Activated B cell treated with CpG ODN at 0.5 μM for 24 hours (primary cell): ENCODE measurements at regions not wholly inside any gene's neighbourhood (a gene's known extent, or its start where the extent isn't known, plus 50 kb on each side); places are given as distances from the start of the nearest gene placed in this dataset.

Experiments
- ATAC-seq: fragments of 200-7000 bp; cut with Tn5 transposase; one replicate; pipeline ENCODE4 v1.10.0; 2021; ENCODE audit warnings: low read depth, mild to moderate bottlenecking, moderate library complexity
- CTCF ChIA-PET: fragments of 350-600 bp; sonication (Branson Sonifier 250); formaldehyde crosslinking; loops from one replicate; lab custom pipeline; 2021; ENCODE audit warnings: antibody characterized with exemption; lab: Charles Lee
- POLR2A ChIA-PET: fragments of 350-600 bp; sonication (Branson Sonifier 250); formaldehyde crosslinking; loops from one replicate; lab custom pipeline; 2021; ENCODE audit warnings: antibody characterized with exemption; lab: Charles Lee
- DNase-seq: peaks from one replicate; pipeline ENCODE4 v3.0.0; 2022
- H3K27ac Mint-ChIP-seq: one replicate; pipeline ENCODE4 v1.8.0; 2020; ENCODE audit warnings: mixed read lengths
- H3K27me3 Mint-ChIP-seq: one replicate; pipeline ENCODE4 v1.8.0; 2021; ENCODE audit warnings: mixed read lengths
- H3K36me3 Mint-ChIP-seq: one replicate; pipeline ENCODE4 v1.8.0; 2021; ENCODE audit warnings: low read depth, mixed read lengths
- H3K4me1 Mint-ChIP-seq: one replicate; pipeline ENCODE4 v1.8.0; 2021; ENCODE audit warnings: mixed read lengths
- H3K4me3 Mint-ChIP-seq: one replicate; pipeline ENCODE4 v1.8.0; 2020; ENCODE audit warnings: mild to moderate bottlenecking, mixed read lengths
- H3K9me3 Mint-ChIP-seq: one replicate; pipeline ENCODE4 v1.8.0; 2020; ENCODE audit warnings: mixed read lengths
- CTCF ChIP-seq: fragments of 200-600 bp; IDR thresholded peaks from one replicate; pipeline ENCODE4 v1.8.0; 2022; ENCODE audit warnings: antibody characterized with exemption, mild to moderate bottlenecking
- intact Hi-C: fragments of 100-400 bp; cut with micrococcal nuclease; formaldehyde crosslinking; loops from one replicate; pipeline ENCODE4 v1.15.1; 2024

- no peak for ATAC-seq
- CTCF ChIA-PET = no interaction called here
These were observed 103.3 kb upstream of the PITX1 start for GRCh38 chr5:135137146-135137915.

GRCh38 chr5:135136546-135136945 is 102.5 kb upstream of the PITX1 start:
- peaks cover 18% of the 10 kb centered on the region for H3K27me3 Mint-ChIP-seq
- H3K27ac Mint-ChIP-seq = no peak overlapping the region
- no peak for TF ChIP-seq CTCF

More at GRCh38 chr5:135137146-135137915, 103.3 kb upstream of the PITX1 start:
- Mint-ChIP-seq H3K9me3 (no peaks in the 10 kb centered on the region), H3K27ac (no peak overlapping the region), H3K4me1 (peaks cover 15% of the 10 kb centered on the region), H3K4me3 (no peak overlapping the region), H3K27me3 (peaks cover 18% of the 10 kb centered on the region), H3K36me3 (no peaks in the 10 kb centered on the region)
- intact Hi-C loops = no loop called here
- DNase-seq = no peak
- no peak for TF ChIP-seq CTCF
- POLR2A ChIA-PET = no interaction called here

GRCh38 chr5:135135530-135136226 is 101.7 kb upstream of the PITX1 start:
- no peaks in the 10 kb centered on the region for H3K9me3 Mint-ChIP-seq
- no peaks in the 10 kb centered on the region for H3K36me3 Mint-ChIP-seq
- ChIA-PET POLR2A (no interaction called here), CTCF (no interaction called here)
- H3K27me3 Mint-ChIP-seq = peaks cover 18% of the 10 kb centered on the region
- ATAC-seq = no peak
- H3K4me1 Mint-ChIP-seq = peaks cover 9% of the 10 kb centered on the region
- no peak for DNase-seq
- no peak for TF ChIP-seq CTCF
- intact Hi-C loops = no loop called here
- H3K4me3 Mint-ChIP-seq = no peak overlapping the region
- H3K27ac Mint-ChIP-seq = no peak overlapping the region

More at GRCh38 chr5:135136546-135136945, 102.5 kb upstream of the PITX1 start:
- intact Hi-C loops = no loop called here
- H3K9me3 Mint-ChIP-seq = no peaks in the 10 kb centered on the region
- ATAC-seq (no peak), DNase-seq (no peak)
- H3K4me1 Mint-ChIP-seq = peaks cover 15% of the 10 kb centered on the region
- no peak overlapping the region for H3K4me3 Mint-ChIP-seq
- ChIA-PET CTCF (no interaction called here), POLR2A (no interaction called here)
- no peaks in the 10 kb centered on the region for H3K36me3 Mint-ChIP-seq

GRCh38 chr5:135134691-135135381 is 100.8 kb upstream of the PITX1 start:
- no peak for ATAC-seq
- POLR2A ChIA-PET = no interaction called here
- no peak for TF ChIP-seq CTCF
- Mint-ChIP-seq H3K27ac (no peak overlapping the region), H3K27me3 (peaks cover 21% of the 10 kb centered on the region), H3K4me3 (no peak overlapping the region), H3K36me3 (no peaks in the 10 kb centered on the region), H3K4me1 (peaks cover 2% of the 10 kb centered on the region), H3K9me3 (no peaks in the 10 kb centered on the region)
- CTCF ChIA-PET = no interaction called here
- no peak for DNase-seq
- intact Hi-C loops = no loop called here
